DMS153 treated with DMSO at 0.1 percent for 48 hours (cell line): ENCODE measurements at regions not wholly inside any gene's neighbourhood (a gene's known extent, or its start where the extent isn't known, plus 50 kb on each side); places are given as distances from the start of the nearest gene placed in this dataset.
A peak's percentile ranks its signal among the peaks of the same experiment; 100 is the strongest.

Experiments
- DNase-seq: peaks from one replicate; lab custom pipeline; 2025; ENCODE audit not compliant: unreplicated experiment; lab: John Stamatoyannopoulos, UW

GRCh38 chrX:107502316-107502715 is 52.9 kb downstream of the FRMPD3 start:
- no peak for DNase-seq

- no peak for DNase-seq
These were observed 54.6 kb downstream of the FRMPD3 start for GRCh38 chrX:107504006-107504405.

- no peak for DNase-seq
These were observed 55.8 kb downstream of the FRMPD3 start for GRCh38 chrX:107505223-107505622.

GRCh38 chrX:107506596-107507031 is 57.2 kb downstream of the FRMPD3 start:
- DNase-seq = no peak

GRCh38 chrX:107507093-107507743 is 57.8 kb downstream of the FRMPD3 start:
- no peak for DNase-seq

- no peak for DNase-seq
These were observed 58.3 kb downstream of the FRMPD3 start for GRCh38 chrX:107507744-107508117.

- no peak for DNase-seq
These were observed 59.5 kb downstream of the FRMPD3 start for GRCh38 chrX:107508925-107509324.

- no peak for DNase-seq
These were observed 65.5 kb downstream of the FRMPD3 start for GRCh38 chrX:107514944-107515343.

- DNase-seq = no peak
These were observed 72.6 kb downstream of the FRMPD3 start for GRCh38 chrX:107521877-107522586.

GRCh38 chrX:107522901-107523300 is 73.4 kb downstream of the FRMPD3 start:
- no peak for DNase-seq

- no peak for DNase-seq
These were observed 76.7 kb downstream of the FRMPD3 start for GRCh38 chrX:107526141-107526540.

GRCh38 chrX:107530141-107530540 is 80.7 kb downstream of the FRMPD3 start:
- no peak for DNase-seq

GRCh38 chrX:107537815-107538214 is 88.4 kb downstream of the FRMPD3 start:
- DNase-seq = no peak

GRCh38 chrX:107541244-107541643 is 87.1 kb upstream of the PRPS1 start:
- no peak for DNase-seq

- DNase-seq = no peak
These were observed 86.3 kb upstream of the PRPS1 start for GRCh38 chrX:107542040-107542439.

GRCh38 chrX:107542500-107542899 is 85.8 kb upstream of the PRPS1 start:
- DNase-seq = peak; percentile 12

GRCh38 chrX:107547621-107548020 is 80.7 kb upstream of the PRPS1 start:
- DNase-seq = no peak

GRCh38 chrX:107548775-107549174 is 79.5 kb upstream of the PRPS1 start:
- DNase-seq = no peak

- no peak for DNase-seq
These were observed 78.8 kb upstream of the PRPS1 start for GRCh38 chrX:107549504-107549903.

GRCh38 chrX:107551546-107551945 is 76.8 kb upstream of the PRPS1 start:
- DNase-seq = no peak

GRCh38 chrX:107552930-107553329 is 75.4 kb upstream of the PRPS1 start:
- DNase-seq = no peak

GRCh38 chrX:107556967-107557366 is 71.3 kb upstream of the PRPS1 start:
- no peak for DNase-seq

- DNase-seq = no peak
These were observed 68.8 kb upstream of the PRPS1 start for GRCh38 chrX:107559506-107559905.
